ENCODE measurements at regions not wholly inside any gene's neighbourhood (a gene's known extent, or its start where the extent isn't known, plus 50 kb on each side); places are given as distances from the start of the nearest gene placed in this dataset.

GRCh38 chr2:161004379-161004778 is 155.8 kb upstream of the TANK start:
- peaks cover 14% of the 10 kb centered on the region for H3K4me1 ChIP-seq (ENCODE audit: control insufficient read depth, insufficient read depth, low read length)
- H3K9me3 ChIP-seq (ENCODE audit: control insufficient read depth, low read length) = no peaks in the 10 kb centered on the region
- H3K36me3 ChIP-seq (ENCODE audit: control insufficient read depth, insufficient read depth, low read length, severe bottlenecking) = no peaks in the 10 kb centered on the region
- no peaks in the 10 kb centered on the region for H3K27me3 ChIP-seq (replicated peaks; ENCODE audit: control insufficient read depth, insufficient read depth, low read length)
- DNase-seq (ENCODE audit: low read depth) = peak; percentile 74
- H3K4me3 ChIP-seq (ENCODE audit: low read length) = no peak overlapping the region
- H3K9ac ChIP-seq (ENCODE audit: low read length) = no peak overlapping the region

- H3K9me3 ChIP-seq (ENCODE audit: control insufficient read depth, low read length) = no peaks in the 10 kb centered on the region
- no peak for DNase-seq (ENCODE audit: low read depth)
- H3K9ac ChIP-seq (ENCODE audit: low read length) = no peak overlapping the region
- H3K4me1 ChIP-seq (ENCODE audit: control insufficient read depth, insufficient read depth, low read length) = peaks cover 14% of the 10 kb centered on the region
- no peaks in the 10 kb centered on the region for H3K36me3 ChIP-seq (ENCODE audit: control insufficient read depth, insufficient read depth, low read length, severe bottlenecking)
- H3K4me3 ChIP-seq (ENCODE audit: low read length) = no peak overlapping the region
- no peaks in the 10 kb centered on the region for H3K27me3 ChIP-seq (replicated peaks; ENCODE audit: control insufficient read depth, insufficient read depth, low read length)
Measured at GRCh38 chr2:161005170-161005569, 155.1 kb upstream of the TANK start.

- no peak overlapping the region for H3K9ac ChIP-seq (ENCODE audit: low read length)
- H3K27me3 ChIP-seq (replicated peaks; ENCODE audit: control insufficient read depth, insufficient read depth, low read length) = no peaks in the 10 kb centered on the region
- no peak overlapping the region for H3K4me3 ChIP-seq (ENCODE audit: low read length)
- H3K4me1 ChIP-seq (ENCODE audit: control insufficient read depth, insufficient read depth, low read length) = peaks cover 14% of the 10 kb centered on the region
- no peaks in the 10 kb centered on the region for H3K36me3 ChIP-seq (ENCODE audit: control insufficient read depth, insufficient read depth, low read length, severe bottlenecking)
- DNase-seq (ENCODE audit: low read depth) = no peak
- H3K9me3 ChIP-seq (ENCODE audit: control insufficient read depth, low read length) = no peaks in the 10 kb centered on the region
Measured at GRCh38 chr2:161008311-161008710, 151.9 kb upstream of the TANK start.

- H3K9ac ChIP-seq (ENCODE audit: low read length) = no peak overlapping the region
- no peaks in the 10 kb centered on the region for H3K4me1 ChIP-seq (ENCODE audit: control insufficient read depth, insufficient read depth, low read length)
- no peak for DNase-seq (ENCODE audit: low read depth)
- no peak overlapping the region for H3K4me3 ChIP-seq (ENCODE audit: low read length)
- H3K36me3 ChIP-seq (ENCODE audit: control insufficient read depth, insufficient read depth, low read length, severe bottlenecking) = no peaks in the 10 kb centered on the region
- no peaks in the 10 kb centered on the region for H3K27me3 ChIP-seq (replicated peaks; ENCODE audit: control insufficient read depth, insufficient read depth, low read length)
- peaks cover 3% of the 10 kb centered on the region for H3K9me3 ChIP-seq (ENCODE audit: control insufficient read depth, low read length)
Measured at GRCh38 chr2:161010503-161011015, 149.7 kb upstream of the TANK start.

GRCh38 chr2:161017780-161018470 is 142.3 kb upstream of the TANK start:
- peaks cover 10% of the 10 kb centered on the region for H3K4me1 ChIP-seq (ENCODE audit: control insufficient read depth, insufficient read depth, low read length)
- H3K4me3 ChIP-seq (ENCODE audit: low read length) = peak overlapping the region; percentile 17
- no peaks in the 10 kb centered on the region for H3K27me3 ChIP-seq (replicated peaks; ENCODE audit: control insufficient read depth, insufficient read depth, low read length)
- peak; percentile 52 for DNase-seq (ENCODE audit: low read depth)
- H3K9me3 ChIP-seq (ENCODE audit: control insufficient read depth, low read length) = peaks cover 3% of the 10 kb centered on the region
- H3K9ac ChIP-seq (ENCODE audit: low read length) = no peak overlapping the region
- no peaks in the 10 kb centered on the region for H3K36me3 ChIP-seq (ENCODE audit: control insufficient read depth, insufficient read depth, low read length, severe bottlenecking)

GRCh38 chr2:161019311-161019710 is 140.9 kb upstream of the TANK start:
- no peak for DNase-seq (ENCODE audit: low read depth)

GRCh38 chr2:161020437-161020836 is 139.8 kb upstream of the TANK start:
- Histone ChIP-seq H3K4me1 (ENCODE audit: control insufficient read depth, insufficient read depth, low read length) (peaks cover 10% of the 10 kb centered on the region), H3K4me3 (ENCODE audit: low read length) (no peak overlapping the region), H3K9me3 (ENCODE audit: control insufficient read depth, low read length) (no peaks in the 10 kb centered on the region), H3K36me3 (ENCODE audit: control insufficient read depth, insufficient read depth, low read length, severe bottlenecking) (no peaks in the 10 kb centered on the region), H3K27me3 (replicated peaks; ENCODE audit: control insufficient read depth, insufficient read depth, low read length) (no peaks in the 10 kb centered on the region), H3K9ac (ENCODE audit: low read length) (no peak overlapping the region)
- no peak for DNase-seq (ENCODE audit: low read depth)

More at GRCh38 chr2:161019311-161019710, 140.9 kb upstream of the TANK start:
- Histone ChIP-seq H3K9ac (ENCODE audit: low read length) (no peak overlapping the region), H3K4me3 (ENCODE audit: low read length) (no peak overlapping the region), H3K9me3 (ENCODE audit: control insufficient read depth, low read length) (peaks cover 3% of the 10 kb centered on the region), H3K4me1 (ENCODE audit: control insufficient read depth, insufficient read depth, low read length) (peaks cover 10% of the 10 kb centered on the region), H3K27me3 (replicated peaks; ENCODE audit: control insufficient read depth, insufficient read depth, low read length) (no peaks in the 10 kb centered on the region), H3K36me3 (ENCODE audit: control insufficient read depth, insufficient read depth, low read length, severe bottlenecking) (no peaks in the 10 kb centered on the region)

GRCh38 chr2:161028581-161028980 is 131.6 kb upstream of the TANK start:
- Histone ChIP-seq H3K4me3 (ENCODE audit: low read length) (no peak overlapping the region), H3K9ac (ENCODE audit: low read length) (no peak overlapping the region), H3K4me1 (ENCODE audit: control insufficient read depth, insufficient read depth, low read length) (peaks cover 23% of the 10 kb centered on the region), H3K9me3 (ENCODE audit: control insufficient read depth, low read length) (no peaks in the 10 kb centered on the region), H3K27me3 (replicated peaks; ENCODE audit: control insufficient read depth, insufficient read depth, low read length) (no peaks in the 10 kb centered on the region), H3K36me3 (ENCODE audit: control insufficient read depth, insufficient read depth, low read length, severe bottlenecking) (no peaks in the 10 kb centered on the region)
- DNase-seq (ENCODE audit: low read depth) = no peak

GRCh38 chr2:161029321-161029720 is 130.9 kb upstream of the TANK start:
- Histone ChIP-seq H3K27me3 (replicated peaks; ENCODE audit: control insufficient read depth, insufficient read depth, low read length) (no peaks in the 10 kb centered on the region), H3K9me3 (ENCODE audit: control insufficient read depth, low read length) (no peaks in the 10 kb centered on the region)
- no peak for DNase-seq (ENCODE audit: low read depth)

GRCh38 chr2:161030260-161031063 is 129.8 kb upstream of the TANK start:
- no peaks in the 10 kb centered on the region for H3K27me3 ChIP-seq (replicated peaks; ENCODE audit: control insufficient read depth, insufficient read depth, low read length)

More at GRCh38 chr2:161029321-161029720, 130.9 kb upstream of the TANK start:
- Histone ChIP-seq H3K9ac (ENCODE audit: low read length) (no peak overlapping the region), H3K36me3 (ENCODE audit: control insufficient read depth, insufficient read depth, low read length, severe bottlenecking) (no peaks in the 10 kb centered on the region), H3K4me3 (ENCODE audit: low read length) (no peak overlapping the region), H3K4me1 (ENCODE audit: control insufficient read depth, insufficient read depth, low read length) (peaks cover 23% of the 10 kb centered on the region)

GRCh38 chr2:161031511-161031910 is 128.7 kb upstream of the TANK start:
- peak overlapping the region; percentile 69 for H3K9ac ChIP-seq (ENCODE audit: low read length)
- H3K4me3 ChIP-seq (ENCODE audit: low read length) = no peak overlapping the region
- H3K36me3 ChIP-seq (ENCODE audit: control insufficient read depth, insufficient read depth, low read length, severe bottlenecking) = no peaks in the 10 kb centered on the region
- H3K9me3 ChIP-seq (ENCODE audit: control insufficient read depth, low read length) = no peaks in the 10 kb centered on the region
- no peaks in the 10 kb centered on the region for H3K27me3 ChIP-seq (replicated peaks; ENCODE audit: control insufficient read depth, insufficient read depth, low read length)
- DNase-seq (ENCODE audit: low read depth) = no peak
- peaks cover 23% of the 10 kb centered on the region for H3K4me1 ChIP-seq (ENCODE audit: control insufficient read depth, insufficient read depth, low read length)

More at GRCh38 chr2:161030260-161031063, 129.8 kb upstream of the TANK start:
- Histone ChIP-seq H3K4me1 (ENCODE audit: control insufficient read depth, insufficient read depth, low read length) (peaks cover 23% of the 10 kb centered on the region), H3K36me3 (ENCODE audit: control insufficient read depth, insufficient read depth, low read length, severe bottlenecking) (no peaks in the 10 kb centered on the region), H3K9ac (ENCODE audit: low read length) (peak overlapping the region; percentile 69), H3K9me3 (ENCODE audit: control insufficient read depth, low read length) (no peaks in the 10 kb centered on the region), H3K4me3 (ENCODE audit: low read length) (peak overlapping the region; percentile 57)
- peak; percentile 98 for DNase-seq (ENCODE audit: low read depth)
